Small intestine (tissue), 7 donors: ENCODE measurements at regions not wholly inside any gene's neighbourhood (a gene's known extent, or its start where the extent isn't known, plus 50 kb on each side); places are given as distances from the start of the nearest gene placed in this dataset.

Source experiments
- DNase-seq, 2 donors: peaks; one replicate each; pipeline versions ENCODE4 v3.0.0 to v3.0.0-alpha.2; 2013
- FAIRE-seq: peaks from 2 replicates; lab custom pipeline; 2012; peaks lifted over from hg19 to GRCh38; lab: Jason Lieb, UNC
- H3K27ac ChIP-seq, 3 donors: one replicate each; pipeline ENCODE4 v1.5.1; 2013; ENCODE audit warnings: low read length in 2 of 3, mild to moderate bottlenecking in 2 of 3, control low read depth in 1 of 3, inconsistent platforms in 1 of 3, low read depth in 1 of 3, moderate library complexity in 1 of 3
- H3K27me3 ChIP-seq, 3 donors: one replicate each; pipeline ENCODE4 v1.6.1; 2013; ENCODE audit warnings: low read length in 3 of 3, inconsistent platforms in 1 of 3; ENCODE audit not compliant: control insufficient read depth in 3 of 3, insufficient read depth in 3 of 3
- H3K36me3 ChIP-seq, 3 donors: one replicate each; pipeline ENCODE4 v1.6.1; 2013; ENCODE audit warnings: low read length in 3 of 3, inconsistent platforms in 1 of 3, low read depth in 1 of 3, mild to moderate bottlenecking in 1 of 3, moderate library complexity in 1 of 3; ENCODE audit not compliant: control insufficient read depth in 3 of 3, insufficient read depth in 2 of 3
- H3K4me1 ChIP-seq, 3 donors: one replicate each; pipeline ENCODE4 v1.6.1; 2013; ENCODE audit warnings: low read length in 2 of 3, inconsistent platforms in 1 of 3, low read depth in 1 of 3, mild to moderate bottlenecking in 1 of 3, moderate library complexity in 1 of 3; ENCODE audit not compliant: control insufficient read depth in 3 of 3, insufficient read depth in 2 of 3
- H3K4me3 ChIP-seq, 3 donors: one replicate each; pipeline ENCODE4 v1.5.1; 2013; ENCODE audit warnings: low read length in 3 of 3, control low read depth in 1 of 3, inconsistent platforms in 1 of 3, low read depth in 1 of 3, mild to moderate bottlenecking in 1 of 3, moderate library complexity in 1 of 3
- H3K9me3 ChIP-seq, 2 donors: one replicate each; pipeline ENCODE4 v1.6.1; 2013; ENCODE audit warnings: low read depth in 1 of 2, low read length in 1 of 2; ENCODE audit not compliant: control insufficient read depth in 2 of 2, insufficient read depth in 1 of 2
- WGBS, 3 donors: extraction: QIAGEN DNeasy Blood & Tissue Kit; methylation state at CpG; one replicate each; pipeline ENCODE4 v1.1.7; 2013; 5-methylcytosine and 5-hydroxymethylcytosine counted together
- donor health status: healthy with polysubstance abuse.
- donor health status: control.
- donor health status: control.
- donor health status: Bipolar disorder and iron deficiency.
- donor health status: healthy.

DNA sequence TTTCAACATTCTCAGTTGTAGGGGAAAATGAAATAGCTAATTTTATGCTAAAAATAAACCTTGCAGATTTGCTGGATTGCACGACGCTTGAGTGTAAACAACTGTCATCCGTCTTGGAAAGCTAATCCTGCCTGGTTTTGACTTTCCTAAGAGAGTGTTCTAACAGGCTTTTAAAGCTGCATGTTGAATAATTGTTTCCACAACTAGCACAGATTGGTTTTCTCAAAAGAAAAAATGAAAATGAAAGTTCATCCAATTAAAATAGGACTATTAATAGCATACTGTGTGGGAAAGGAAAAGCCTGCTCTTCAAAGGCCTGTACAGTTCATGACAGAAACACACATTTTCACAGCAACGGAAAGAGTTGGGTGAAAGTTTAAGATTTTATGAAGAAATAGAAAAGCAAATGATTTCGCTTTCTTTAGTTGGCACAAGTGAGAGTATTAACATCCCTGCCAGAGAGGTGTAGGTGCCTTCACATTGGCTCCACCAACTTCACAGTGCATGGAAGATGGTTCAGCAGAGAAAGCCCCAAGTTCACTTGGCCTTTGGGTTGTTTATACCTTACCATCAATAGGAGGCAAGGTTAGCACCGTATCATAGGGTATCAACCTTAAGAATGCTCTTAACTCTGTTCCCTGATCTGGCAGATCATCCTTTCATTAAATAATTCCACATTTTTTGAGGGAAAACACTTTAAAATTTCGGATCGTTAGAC lies 140.0 kb upstream of the GUCY1A1 start:
- Histone ChIP-seq H3K4me1 (peaks cover 0 to 3% (median 0%) of the 10 kb centered on the region in 3 donors), H3K27me3 (no peaks in the 10 kb centered on the region), H3K27ac (peak overlapping the region in 2 of 3 donors; percentile 46 to 66), H3K36me3 (no peaks in the 10 kb centered on the region), H3K4me3 (no peak overlapping the region), H3K9me3 (peaks cover 0 to under 1% of the 10 kb centered on the region in 2 donors)
- DNase-seq (peak in 1 of 2 donors; percentile 6), FAIRE-seq (no peak)
- WGBS, 3 donors: 44 to 70% (median 57%) methylated on average over 8 of the region's 8 CpGs

DNA sequence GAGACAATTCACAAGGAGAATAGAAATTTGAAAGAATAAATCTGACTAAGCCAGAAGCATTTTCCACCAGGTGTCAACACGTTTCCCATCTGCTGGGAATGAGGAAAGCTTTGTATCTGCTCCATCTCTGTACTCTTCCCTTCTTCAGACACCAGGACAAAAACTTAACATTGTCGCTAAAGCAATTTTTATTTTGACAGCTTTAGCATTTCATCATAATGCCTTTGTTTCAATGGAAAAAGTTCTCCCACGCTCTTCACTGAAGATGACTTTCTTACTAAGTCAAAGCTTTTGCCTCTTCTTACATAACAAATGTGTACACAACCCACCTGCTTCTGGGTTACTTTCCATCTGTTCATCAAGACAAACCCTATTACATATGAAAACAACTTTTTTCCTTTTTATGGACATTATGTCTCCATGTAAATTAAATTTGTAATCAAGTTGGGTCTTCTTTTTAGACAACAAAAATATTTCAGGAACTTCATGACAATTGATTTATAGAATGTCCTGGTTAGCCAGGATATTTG lies 141.7 kb upstream of the GUCY1A1 start:
- no peaks in the 10 kb centered on the region for H3K27me3 ChIP-seq
- no peak overlapping the region for H3K4me3 ChIP-seq
- peaks cover 0 to 4% of the 10 kb centered on the region in 2 donors for H3K9me3 ChIP-seq
- no peaks in the 10 kb centered on the region for H3K36me3 ChIP-seq
- WGBS, 3 donors: 74 to 77% (median 76%) methylated on average over 3 of the region's 3 CpGs
- peaks cover 0 to 2% (median 0%) of the 10 kb centered on the region in 3 donors for H3K4me1 ChIP-seq
- FAIRE-seq (no peak), DNase-seq (no peak)
- H3K27ac ChIP-seq: no peak overlapping the region

DNA sequence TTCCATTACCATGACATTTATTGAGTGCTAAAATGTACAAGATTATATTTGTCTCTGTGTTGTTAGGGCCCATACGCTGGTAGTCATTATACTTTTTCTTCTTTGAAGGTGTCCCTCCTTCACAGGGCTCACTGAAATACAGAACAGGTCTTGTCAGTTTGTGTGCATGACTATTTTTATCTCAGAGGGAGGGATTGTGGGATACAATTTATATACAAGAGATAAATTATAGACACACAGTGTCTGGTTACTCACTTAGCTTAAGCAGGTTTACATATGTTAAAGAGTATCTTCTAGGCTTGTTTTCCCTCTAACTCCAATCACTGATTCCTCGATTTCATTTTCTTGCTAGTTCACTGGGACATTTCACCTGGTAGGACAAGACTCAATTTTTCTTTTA lies 143.3 kb upstream of the GUCY1A1 start:
- no peak for DNase-seq
- Histone ChIP-seq H3K36me3 (no peaks in the 10 kb centered on the region), H3K4me1 (peaks cover 0 to 2% (median 0%) of the 10 kb centered on the region in 3 donors), H3K27ac (no peak overlapping the region), H3K27me3 (no peaks in the 10 kb centered on the region), H3K4me3 (no peak overlapping the region), H3K9me3 (peaks cover 0 to 4% of the 10 kb centered on the region in 2 donors)
- 53 to 76% (median 72%) methylated on average over 2 of the region's 2 CpGs for WGBS, 3 donors
- FAIRE-seq: no peak

DNA sequence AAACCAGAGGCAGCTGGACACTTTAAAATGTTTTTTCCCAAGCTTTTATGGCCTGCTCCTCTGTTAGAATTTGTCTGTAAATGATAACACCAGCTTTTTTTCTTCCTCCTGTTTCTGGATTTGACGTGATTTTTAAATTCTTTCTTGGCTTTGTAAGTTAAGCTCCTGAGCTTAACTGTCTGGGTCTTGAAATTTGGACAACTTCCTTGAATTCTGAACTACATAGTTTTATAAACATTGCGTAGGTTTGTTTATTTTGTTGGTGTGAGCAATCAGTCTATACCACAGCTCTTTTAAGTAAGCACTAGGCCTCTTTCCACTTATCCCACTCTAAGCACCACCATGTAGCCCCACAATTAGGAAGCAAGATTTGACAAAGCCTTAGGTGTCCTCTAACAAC lies 144.4 kb upstream of the GUCY1A1 start:
- no peak overlapping the region for H3K27ac ChIP-seq
- no peaks in the 10 kb centered on the region for H3K27me3 ChIP-seq
- no peak for FAIRE-seq
- H3K4me1 ChIP-seq: peaks cover 0 to 2% (median 0%) of the 10 kb centered on the region in 3 donors
- H3K36me3 ChIP-seq: no peaks in the 10 kb centered on the region
- WGBS, 3 donors: 60 to 82% (median 67%) methylated on average over 2 of the region's 2 CpGs
- DNase-seq: no peak
- peaks cover 0 to 4% of the 10 kb centered on the region in 2 donors for H3K9me3 ChIP-seq
- H3K4me3 ChIP-seq: no peak overlapping the region

DNA sequence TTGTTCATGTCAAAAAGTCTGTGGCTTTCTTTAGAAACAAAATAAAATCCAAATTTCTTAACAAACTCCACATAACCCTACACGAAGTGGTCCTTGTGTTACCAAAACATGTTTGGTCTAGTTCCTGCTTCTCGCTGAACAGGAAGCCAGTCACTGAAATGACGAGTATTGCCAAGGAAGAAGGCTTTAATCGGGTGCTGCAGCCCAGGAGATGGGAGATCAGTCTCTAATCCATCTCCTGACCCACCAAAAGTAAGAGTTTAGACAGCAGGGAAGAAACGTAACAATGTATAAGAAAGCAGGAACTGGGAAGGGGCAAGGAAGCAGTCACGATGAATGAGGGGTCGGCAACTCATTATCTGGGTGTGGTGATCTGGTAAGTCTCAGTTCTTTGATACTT lies 144.6 kb upstream of the MAP9 start:
- H3K36me3 ChIP-seq: no peaks in the 10 kb centered on the region
- no peak for DNase-seq
- FAIRE-seq: no peak
- 65 to 72% (median 69%) methylated on average over 7 of the region's 7 CpGs for WGBS, 3 donors
- peaks cover 0 to 4% of the 10 kb centered on the region in 2 donors for H3K9me3 ChIP-seq
- H3K4me3 ChIP-seq: no peak overlapping the region
- no peak overlapping the region for H3K27ac ChIP-seq
- H3K27me3 ChIP-seq: no peaks in the 10 kb centered on the region
- no peaks in the 10 kb centered on the region for H3K4me1 ChIP-seq

DNA sequence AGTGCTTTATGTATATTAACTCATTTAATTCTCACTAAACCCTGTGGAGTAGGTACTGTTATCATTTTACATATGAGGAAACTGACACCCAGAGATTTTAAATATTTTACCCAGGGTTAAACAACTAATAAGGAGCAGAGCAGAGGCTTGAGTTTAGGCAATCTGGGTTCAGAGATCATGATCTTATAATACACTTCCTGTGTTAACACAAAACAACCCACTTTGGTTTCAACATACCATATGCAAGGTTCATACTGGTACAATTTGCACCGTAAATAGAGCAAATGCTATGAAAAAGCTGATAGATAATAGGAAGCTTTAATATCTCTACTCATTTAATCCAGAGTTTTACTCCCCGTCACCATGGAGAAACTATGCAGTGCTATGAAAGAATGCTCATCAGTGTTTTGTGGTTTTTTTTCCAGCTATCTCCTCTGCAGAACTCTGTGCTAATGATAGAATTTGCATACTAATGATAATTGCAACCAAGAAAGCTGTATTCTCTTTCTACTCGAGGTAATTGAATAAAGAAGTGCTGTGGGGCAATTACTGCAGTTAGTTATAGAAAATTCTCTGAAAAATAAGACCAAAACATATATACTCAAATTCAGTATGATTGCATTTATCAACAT lies 138.8 kb upstream of the MAP9 start:
- 60 to 76% (median 74%) methylated on average over 3 of the region's 3 CpGs for WGBS, 3 donors
- H3K4me1 ChIP-seq: no peaks in the 10 kb centered on the region
- H3K4me3 ChIP-seq: no peak overlapping the region
- no peaks in the 10 kb centered on the region for H3K27me3 ChIP-seq
- no peak overlapping the region for H3K27ac ChIP-seq
- FAIRE-seq (no peak), DNase-seq (no peak)
- no peaks in the 10 kb centered on the region for H3K36me3 ChIP-seq
- no peaks in the 10 kb centered on the region for H3K9me3 ChIP-seq

DNA sequence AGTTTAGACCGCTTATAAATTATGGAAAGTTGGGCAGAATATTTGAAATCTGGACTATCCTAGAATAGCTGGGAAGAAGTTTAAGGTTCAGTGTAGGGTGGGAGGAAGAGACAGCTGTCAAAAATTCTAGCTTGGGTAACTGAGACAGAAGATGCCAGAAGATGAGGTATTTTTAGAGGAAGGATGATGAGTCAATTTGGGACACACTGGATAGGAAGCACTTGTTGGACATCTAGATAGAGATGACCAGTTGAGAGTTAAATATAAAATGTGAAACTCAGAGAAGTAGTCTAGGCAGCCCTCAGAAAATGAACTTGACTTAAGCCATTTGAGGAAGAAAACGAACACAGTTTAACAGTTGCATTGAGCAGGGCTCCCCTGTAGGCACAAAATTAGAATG lies 137.9 kb upstream of the MAP9 start:
- 75 to 84% (median 84%) methylated on average over 2 of the region's 2 CpGs for WGBS, 3 donors
- H3K4me3 ChIP-seq: no peak overlapping the region
- H3K9me3 ChIP-seq: no peaks in the 10 kb centered on the region
- H3K36me3 ChIP-seq: no peaks in the 10 kb centered on the region
- no peak for FAIRE-seq
- no peaks in the 10 kb centered on the region for H3K27me3 ChIP-seq
- H3K27ac ChIP-seq: no peak overlapping the region
- DNase-seq: no peak
- no peaks in the 10 kb centered on the region for H3K4me1 ChIP-seq

DNA sequence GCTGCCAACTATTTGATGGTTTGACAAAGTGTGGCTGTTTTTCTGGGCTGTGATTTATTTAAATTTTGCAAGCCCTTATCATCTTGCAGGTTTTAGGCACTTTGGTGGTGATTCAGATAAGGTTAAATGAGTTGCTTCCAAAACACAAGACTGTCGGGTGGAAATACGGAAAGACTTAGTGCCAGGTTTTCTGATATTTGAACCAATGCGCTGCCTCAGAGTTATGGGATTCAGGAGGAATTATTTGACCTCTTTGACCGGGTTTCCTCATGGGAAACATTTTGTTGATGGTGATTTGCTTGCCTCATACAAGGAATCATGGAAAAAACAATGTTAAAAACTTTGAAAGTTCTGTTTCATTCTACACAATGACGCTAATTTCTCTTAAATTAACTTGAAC lies 136.1 kb upstream of the MAP9 start:
- no peaks in the 10 kb centered on the region for H3K36me3 ChIP-seq
- H3K27ac ChIP-seq: no peak overlapping the region
- H3K4me1 ChIP-seq: no peaks in the 10 kb centered on the region
- no peaks in the 10 kb centered on the region for H3K27me3 ChIP-seq
- FAIRE-seq (no peak), DNase-seq (no peak)
- 60 to 72% (median 63%) methylated on average over 5 of the region's 5 CpGs for WGBS, 3 donors
- H3K9me3 ChIP-seq: no peaks in the 10 kb centered on the region
- H3K4me3 ChIP-seq: no peak overlapping the region
